NT2/D1 (cell line): ENCODE measurements at regions not wholly inside any gene's neighbourhood (a gene's known extent, or its start where the extent isn't known, plus 50 kb on each side); places are given as distances from the start of the nearest gene placed in this dataset.

Experiments
- DNase-seq: peaks from one replicate; pipeline ENCODE4 v3.0.0-alpha.2; 2011; ENCODE audit warnings: low read depth, low spot score
- H3K27me3 ChIP-seq: 2 replicates; pipeline ENCODE4 v1.6.0; 2011; ENCODE audit warnings: mild to moderate bottlenecking; ENCODE audit not compliant: insufficient read length, insufficient read depth
- H3K36me3 ChIP-seq: 2 replicates; pipeline ENCODE4 v1.6.1; 2011; ENCODE audit warnings: mild to moderate bottlenecking, low read length, mixed read lengths; ENCODE audit not compliant: insufficient read depth, insufficient read length
- H3K4me1 ChIP-seq: 2 replicates; pipeline ENCODE4 v1.5.1; 2011; ENCODE audit not compliant: insufficient read depth, insufficient read length
- H3K4me3 ChIP-seq: 2 replicates; pipeline ENCODE4 v1.5.1; 2011; ENCODE audit warnings: low read depth; ENCODE audit not compliant: insufficient read length
- H3K9ac ChIP-seq: 2 replicates; pipeline ENCODE4 v1.6.0; 2011; ENCODE audit warnings: low read depth; ENCODE audit not compliant: insufficient read length
- H3K9me3 ChIP-seq: 2 replicates; pipeline ENCODE4 v1.5.1; 2011; ENCODE audit warnings: mild to moderate bottlenecking, low read length; ENCODE audit not compliant: insufficient read depth
- SUZ12 ChIP-seq: IDR thresholded peaks from 2 replicates; pipeline ENCODE4 v1.6.1; 2011; ENCODE audit not compliant: insufficient read length, insufficient read depth; ENCODE audit errors: extremely low read depth
- YY1 ChIP-seq: IDR thresholded peaks from 2 replicates; pipeline ENCODE4 v1.6.1; 2011; ENCODE audit not compliant: insufficient read length, insufficient read depth
- ZNF274 ChIP-seq: IDR thresholded peaks from 2 replicates; pipeline ENCODE4 v1.6.1; 2011; ENCODE audit warnings: mild to moderate bottlenecking, low read depth, low read length

DNA sequence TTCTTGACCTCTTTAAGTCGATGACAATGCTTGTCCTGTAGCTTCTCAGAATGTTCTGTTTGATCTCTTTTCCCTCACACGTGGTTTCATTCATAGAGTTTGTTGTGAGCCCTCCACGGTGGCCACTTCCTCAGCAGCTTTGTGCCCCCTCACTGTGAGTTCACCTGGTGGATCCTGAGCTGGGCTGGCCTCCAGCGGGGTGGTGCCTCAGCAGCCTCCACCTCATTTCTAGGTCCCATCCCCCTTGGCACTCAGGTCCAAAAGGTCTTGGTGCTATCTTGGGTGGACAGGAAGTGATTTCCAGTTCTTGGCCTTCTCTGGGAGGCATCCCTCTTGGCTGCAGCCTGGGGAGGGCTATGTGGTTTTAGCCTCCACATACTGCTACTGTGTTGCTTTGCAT lies 203.2 kb upstream of the WSCD1 start:
- H3K36me3 ChIP-seq: no peaks in the 10 kb centered on the region
- no peak overlapping the region for H3K9ac ChIP-seq
- H3K9me3 ChIP-seq: no peaks in the 10 kb centered on the region
- no peak for DNase-seq
- TF ChIP-seq YY1 (no peak), ZNF274 (no peak), SUZ12 (no peak)
- H3K4me1 ChIP-seq: no peaks in the 10 kb centered on the region
- H3K27me3 ChIP-seq: no peaks in the 10 kb centered on the region
- H3K4me3 ChIP-seq: no peak overlapping the region

DNA sequence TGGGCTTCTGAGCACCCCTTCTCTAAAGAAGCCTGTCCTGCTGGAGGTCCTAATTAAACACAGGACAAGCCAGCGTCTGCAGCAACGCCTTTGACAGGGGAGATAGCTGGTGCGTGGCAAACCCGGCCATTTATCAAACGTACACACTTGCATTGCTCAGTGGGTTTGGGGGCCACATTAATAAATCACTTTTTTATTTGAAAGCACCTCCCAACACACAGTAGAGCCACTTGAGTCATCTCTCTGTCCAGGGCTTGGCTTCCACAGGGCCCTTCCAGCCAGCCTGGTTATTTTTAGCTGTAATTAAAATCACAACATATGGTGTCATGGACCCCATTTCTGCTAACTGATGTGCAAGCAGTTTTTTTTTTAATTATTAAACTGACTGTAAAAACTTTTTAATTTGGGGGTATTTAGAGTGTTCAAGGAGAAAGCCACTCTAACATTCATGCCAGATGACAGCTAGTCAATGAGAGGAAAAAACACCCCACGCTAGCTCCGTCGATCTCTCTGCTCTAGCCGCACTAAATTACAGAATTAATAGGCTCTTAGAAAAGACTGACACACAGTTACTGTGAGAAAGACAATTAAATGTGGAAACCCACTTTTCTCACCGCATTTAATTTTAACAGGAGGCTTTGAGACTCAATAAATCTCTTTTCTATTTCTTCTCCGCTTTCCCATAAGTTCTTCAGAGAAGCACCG lies 201.0 kb upstream of the WSCD1 start:
- Histone ChIP-seq H3K9ac (no peak overlapping the region), H3K9me3 (no peaks in the 10 kb centered on the region), H3K36me3 (no peaks in the 10 kb centered on the region), H3K4me1 (no peaks in the 10 kb centered on the region), H3K27me3 (no peaks in the 10 kb centered on the region), H3K4me3 (no peak overlapping the region)
- no peak for DNase-seq
- TF ChIP-seq ZNF274: no peak
- TF ChIP-seq SUZ12: no peak
- no peak for TF ChIP-seq YY1

DNA sequence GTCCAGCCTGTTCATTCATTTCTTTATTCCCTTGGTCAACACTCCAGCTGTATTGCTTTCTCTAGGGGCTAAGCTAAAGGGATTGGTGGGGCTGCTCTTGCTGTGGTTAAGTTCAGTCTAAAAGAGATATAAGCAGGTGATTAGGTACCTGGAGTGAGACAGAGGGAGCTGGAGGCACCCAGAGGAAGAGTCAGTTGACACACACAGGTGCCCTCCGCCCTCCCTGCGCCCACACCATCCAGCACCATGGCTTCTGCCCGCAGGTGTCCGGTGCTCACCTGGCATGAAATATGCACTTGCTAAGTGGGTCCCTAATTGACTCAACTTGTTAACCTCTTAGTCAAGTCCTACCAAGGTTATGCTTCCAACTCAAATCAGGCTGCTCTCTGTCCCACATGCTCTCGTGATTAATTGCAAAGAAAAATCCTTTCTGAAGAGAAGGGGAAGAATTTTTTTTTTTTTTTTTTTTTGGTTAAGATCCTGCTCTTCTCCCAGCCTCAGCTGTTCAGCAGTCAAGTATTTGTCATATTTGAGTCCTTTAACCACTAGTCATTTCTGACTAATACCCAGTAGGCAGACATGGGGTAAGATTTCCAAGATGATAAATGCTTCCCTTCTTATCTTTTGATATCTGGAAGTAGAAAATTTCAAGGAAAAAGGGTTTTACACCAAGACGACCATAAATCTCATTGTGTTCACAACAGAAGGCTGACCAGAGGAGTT lies 199.8 kb upstream of the WSCD1 start:
- DNase-seq: no peak
- Histone ChIP-seq H3K4me3 (no peak overlapping the region), H3K36me3 (no peaks in the 10 kb centered on the region), H3K9me3 (no peaks in the 10 kb centered on the region), H3K9ac (no peak overlapping the region), H3K27me3 (no peaks in the 10 kb centered on the region), H3K4me1 (no peaks in the 10 kb centered on the region)
- TF ChIP-seq YY1: no peak
- TF ChIP-seq SUZ12: no peak
- no peak for TF ChIP-seq ZNF274

DNA sequence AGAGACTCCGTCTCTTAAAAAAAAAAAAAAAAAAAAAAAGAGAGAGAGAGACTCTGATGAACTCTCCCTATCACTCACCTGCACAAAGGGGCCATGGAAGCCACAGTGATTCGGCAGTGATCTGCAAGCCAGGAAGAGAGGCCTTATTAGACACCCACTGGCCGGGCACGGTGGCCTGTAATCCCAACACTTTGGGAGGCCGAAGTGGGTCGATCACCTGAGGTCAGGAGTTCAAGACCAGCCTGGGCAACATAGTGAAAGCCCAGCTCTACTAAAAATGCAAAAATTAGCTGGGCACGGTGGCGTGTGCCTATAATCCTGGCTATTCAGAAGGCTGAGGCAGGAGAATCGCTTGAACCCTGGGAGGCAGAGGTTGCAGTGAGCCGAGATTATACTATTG lies 198.5 kb upstream of the WSCD1 start:
- DNase-seq: no peak
- H3K36me3 ChIP-seq: no peaks in the 10 kb centered on the region
- no peak for TF ChIP-seq ZNF274
- no peak for TF ChIP-seq SUZ12
- no peak for TF ChIP-seq YY1
- H3K4me3 ChIP-seq: no peak overlapping the region
- H3K9ac ChIP-seq: no peak overlapping the region
- H3K4me1 ChIP-seq: no peaks in the 10 kb centered on the region
- no peaks in the 10 kb centered on the region for H3K9me3 ChIP-seq
- H3K27me3 ChIP-seq: no peaks in the 10 kb centered on the region

DNA sequence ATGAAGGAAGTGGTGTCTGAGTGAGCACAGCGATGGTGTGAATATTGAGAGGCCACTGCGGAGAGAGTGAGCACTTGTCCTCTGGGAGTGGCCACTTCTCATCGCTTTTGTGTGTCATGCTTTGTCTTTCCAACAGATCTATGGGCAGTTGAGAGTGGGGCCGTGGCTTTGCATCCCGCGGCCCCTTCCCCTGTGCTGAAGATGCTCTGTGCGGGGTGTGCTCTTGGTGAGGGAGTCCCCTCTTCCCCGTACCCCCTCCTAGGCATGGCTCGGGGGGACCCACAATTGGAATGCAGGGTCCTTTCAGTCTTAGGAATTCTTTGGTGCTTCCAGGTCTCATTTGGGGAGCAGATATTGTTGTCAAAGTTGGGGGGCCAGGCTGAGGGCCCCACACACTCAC lies 197.3 kb upstream of the WSCD1 start:
- no peaks in the 10 kb centered on the region for H3K4me1 ChIP-seq
- TF ChIP-seq SUZ12: no peak
- no peak for TF ChIP-seq ZNF274
- TF ChIP-seq YY1: no peak
- H3K36me3 ChIP-seq: no peaks in the 10 kb centered on the region
- H3K27me3 ChIP-seq: no peaks in the 10 kb centered on the region
- H3K9me3 ChIP-seq: no peaks in the 10 kb centered on the region
- no peak for DNase-seq
- H3K4me3 ChIP-seq: no peak overlapping the region
- no peak overlapping the region for H3K9ac ChIP-seq

DNA sequence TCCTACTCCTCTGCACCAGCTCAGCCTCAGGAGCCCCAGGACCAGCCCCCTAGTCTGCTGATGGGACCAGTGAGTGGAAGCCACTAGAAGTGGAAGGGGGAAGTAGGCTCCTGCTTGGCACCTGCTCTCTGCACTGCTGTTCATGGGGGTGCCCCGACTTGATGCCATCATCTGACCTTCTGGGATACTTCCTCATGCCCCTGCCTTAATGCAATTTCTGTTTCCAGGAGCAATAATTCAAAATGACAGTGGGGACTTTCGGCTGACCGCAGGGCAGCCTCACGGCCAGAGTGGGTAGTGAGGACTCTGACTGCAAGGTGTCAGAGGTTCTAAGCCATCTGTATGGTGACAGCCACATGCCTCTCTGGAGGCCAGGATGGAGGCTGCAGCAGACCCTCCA lies 196.4 kb upstream of the WSCD1 start:
- no peaks in the 10 kb centered on the region for H3K4me1 ChIP-seq

DNA sequence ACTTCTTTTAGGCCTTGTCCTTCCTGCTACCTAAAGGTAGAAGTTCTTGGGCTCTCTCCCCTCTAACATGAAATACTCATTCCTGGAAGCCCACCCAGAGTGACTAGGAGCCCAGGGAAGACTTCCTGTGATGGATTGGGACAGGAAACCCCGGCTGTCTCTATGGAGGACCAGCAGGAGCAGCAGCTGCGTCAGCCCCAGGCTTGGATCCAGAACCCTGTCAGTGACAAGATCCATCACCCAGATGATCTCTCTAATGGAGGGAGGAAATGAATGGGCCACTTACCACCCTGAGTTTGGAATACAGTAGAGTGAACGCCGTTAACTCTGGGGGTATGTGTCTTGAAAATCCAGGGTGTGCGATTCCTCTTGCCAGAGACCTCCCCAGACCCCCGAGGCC lies 195.7 kb upstream of the WSCD1 start:
- Histone ChIP-seq H3K4me3 (no peak overlapping the region), H3K27me3 (no peaks in the 10 kb centered on the region), H3K9me3 (no peaks in the 10 kb centered on the region), H3K9ac (no peak overlapping the region), H3K36me3 (no peaks in the 10 kb centered on the region), H3K4me1 (no peaks in the 10 kb centered on the region)
- DNase-seq: no peak
- no peak for TF ChIP-seq YY1
- no peak for TF ChIP-seq SUZ12
- no peak for TF ChIP-seq ZNF274

More for the DNA sequence above, 196.4 kb upstream of the WSCD1 start:
- TF ChIP-seq YY1 (no peak), ZNF274 (no peak), SUZ12 (no peak)
- H3K9ac ChIP-seq: no peak overlapping the region
- no peaks in the 10 kb centered on the region for H3K27me3 ChIP-seq
- no peaks in the 10 kb centered on the region for H3K9me3 ChIP-seq
- DNase-seq: no peak
- no peaks in the 10 kb centered on the region for H3K36me3 ChIP-seq
- H3K4me3 ChIP-seq: no peak overlapping the region
